ENCODE measurements at regions not wholly inside any gene's neighbourhood (a gene's known extent, or its start where the extent isn't known, plus 50 kb on each side); places are given as distances from the start of the nearest gene placed in this dataset.
"Not testable (repeated sequence)": the region's sequence is repeated elsewhere in the genome, so short reads cannot be mapped to it uniquely, and the experiment has no call there.

DNA sequence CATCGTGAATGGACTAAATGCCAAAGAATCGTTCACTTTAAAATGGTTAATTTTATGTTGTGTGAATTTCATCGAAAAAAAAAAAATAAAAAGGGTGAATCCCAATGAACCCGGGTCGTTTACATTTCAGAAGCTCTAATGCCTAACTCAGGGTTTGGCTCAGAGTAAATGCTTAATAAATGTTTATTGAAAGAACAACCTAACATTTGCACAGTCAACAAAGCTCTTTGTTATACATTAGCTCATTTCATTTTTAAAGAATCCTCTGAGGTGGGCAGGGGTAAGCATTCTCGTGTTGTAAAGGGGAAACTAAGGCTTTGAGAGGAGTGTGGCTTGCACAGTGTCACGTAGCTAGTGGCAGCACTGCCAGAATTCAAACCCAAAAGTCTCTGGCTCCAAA, 109.5 kb downstream of the RPLP1 start:
- no peak overlapping the region for H3K4me3 ChIP-seq (ENCODE audit: low read depth, low read length)
- no peak overlapping the region for H3K9ac ChIP-seq
- no peak overlapping the region for H3K27ac ChIP-seq
- H2AFZ ChIP-seq, result no peak overlapping the region
- no peak overlapping the region for H3K4me2 ChIP-seq (ENCODE audit: low read length)
- H3K36me3 ChIP-seq (ENCODE audit: control insufficient read depth, insufficient read depth, low read length), result no peaks in the 10 kb centered on the region
- no peaks in the 10 kb centered on the region for H3K9me3 ChIP-seq (ENCODE audit: control insufficient read depth, low read length)
- no peaks in the 10 kb centered on the region for H3K79me2 ChIP-seq
- H3K4me1 ChIP-seq, result no peaks in the 10 kb centered on the region
- TF ChIP-seq, protein P1, sequence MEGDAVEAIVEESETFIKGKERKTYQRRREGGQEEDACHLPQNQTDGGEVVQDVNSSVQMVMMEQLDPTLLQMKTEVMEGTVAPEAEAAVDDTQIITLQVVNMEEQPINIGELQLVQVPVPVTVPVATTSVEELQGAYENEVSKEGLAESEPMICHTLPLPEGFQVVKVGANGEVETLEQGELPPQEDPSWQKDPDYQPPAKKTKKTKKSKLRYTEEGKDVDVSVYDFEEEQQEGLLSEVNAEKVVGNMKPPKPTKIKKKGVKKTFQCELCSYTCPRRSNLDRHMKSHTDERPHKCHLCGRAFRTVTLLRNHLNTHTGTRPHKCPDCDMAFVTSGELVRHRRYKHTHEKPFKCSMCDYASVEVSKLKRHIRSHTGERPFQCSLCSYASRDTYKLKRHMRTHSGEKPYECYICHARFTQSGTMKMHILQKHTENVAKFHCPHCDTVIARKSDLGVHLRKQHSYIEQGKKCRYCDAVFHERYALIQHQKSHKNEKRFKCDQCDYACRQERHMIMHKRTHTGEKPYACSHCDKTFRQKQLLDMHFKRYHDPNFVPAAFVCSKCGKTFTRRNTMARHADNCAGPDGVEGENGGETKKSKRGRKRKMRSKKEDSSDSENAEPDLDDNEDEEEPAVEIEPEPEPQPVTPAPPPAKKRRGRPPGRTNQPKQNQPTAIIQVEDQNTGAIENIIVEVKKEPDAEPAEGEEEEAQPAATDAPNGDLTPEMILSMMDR (IDR thresholded peaks at IDR 0.05), result no peak
- no peaks in the 10 kb centered on the region for H3K27me3 ChIP-seq (ENCODE audit: control insufficient read depth, insufficient read depth, low read length)

DNA sequence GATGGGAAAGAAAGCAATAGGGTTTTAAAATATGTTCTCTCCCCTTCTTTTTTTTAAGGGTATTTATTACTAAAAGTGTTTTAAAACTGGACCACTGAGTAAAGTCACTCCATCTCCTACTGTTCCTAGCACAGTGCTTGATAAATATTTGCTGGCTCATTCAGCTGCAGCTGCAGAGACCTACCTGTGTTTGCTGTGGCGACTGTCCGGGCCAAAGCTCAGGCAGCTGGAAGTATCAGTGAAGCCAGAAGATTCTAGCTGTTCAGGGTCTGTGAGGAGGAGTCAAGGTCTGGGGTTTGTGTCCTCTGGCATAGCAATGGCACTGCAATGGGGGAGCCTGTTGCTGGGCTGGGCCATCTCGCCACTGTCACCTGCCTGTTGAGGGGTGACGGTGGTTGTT, 109.9 kb downstream of the RPLP1 start:
- no peaks in the 10 kb centered on the region for H3K36me3 ChIP-seq (ENCODE audit: control insufficient read depth, insufficient read depth, low read length)
- no peaks in the 10 kb centered on the region for H3K4me1 ChIP-seq
- TF ChIP-seq, protein P1 (IDR thresholded peaks at IDR 0.05), result no peak
- no peaks in the 10 kb centered on the region for H3K9me3 ChIP-seq (ENCODE audit: control insufficient read depth, low read length)
- H3K27ac ChIP-seq, result no peak overlapping the region
- H2AFZ ChIP-seq, result no peak overlapping the region
- H3K79me2 ChIP-seq, result no peaks in the 10 kb centered on the region
- H3K4me3 ChIP-seq (ENCODE audit: low read depth, low read length), result no peak overlapping the region
- no peak overlapping the region for H3K4me2 ChIP-seq (ENCODE audit: low read length)
- no peaks in the 10 kb centered on the region for H3K27me3 ChIP-seq (ENCODE audit: control insufficient read depth, insufficient read depth, low read length)
- H3K9ac ChIP-seq, result no peak overlapping the region

DNA sequence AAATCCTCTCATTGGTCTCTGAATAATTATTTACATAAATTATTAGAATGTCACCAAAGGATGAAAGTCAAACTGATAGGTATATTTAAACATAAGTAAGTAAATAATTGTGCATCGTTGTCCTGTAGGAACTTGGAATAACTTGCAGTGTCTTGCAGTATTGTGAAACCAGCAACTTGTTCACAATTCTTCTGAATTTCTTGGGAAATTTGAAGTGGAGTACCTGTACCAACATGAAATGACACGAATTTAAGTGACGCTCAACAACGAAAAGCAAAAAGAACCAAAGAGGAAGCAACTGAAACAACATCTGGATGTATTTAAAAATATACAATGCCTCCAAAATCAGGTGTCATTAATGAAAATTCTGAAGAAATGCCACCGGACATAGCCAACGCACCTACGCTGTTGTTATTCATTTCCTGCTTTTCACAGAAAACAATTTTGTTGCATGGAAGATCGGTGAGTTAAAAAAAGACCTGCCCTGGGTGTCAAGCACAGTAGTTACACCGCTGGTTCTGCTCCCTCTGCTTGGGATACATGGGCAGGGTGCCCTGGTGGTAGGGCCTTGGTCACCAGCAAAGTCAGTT, 112.5 kb downstream of the RPLP1 start:
- H3K4me3 ChIP-seq (ENCODE audit: low read depth, low read length), result no peak overlapping the region
- H3K36me3 ChIP-seq (ENCODE audit: control insufficient read depth, insufficient read depth, low read length), result no peaks in the 10 kb centered on the region
- no peaks in the 10 kb centered on the region for H3K27me3 ChIP-seq (ENCODE audit: control insufficient read depth, insufficient read depth, low read length)
- no peaks in the 10 kb centered on the region for H3K9me3 ChIP-seq (ENCODE audit: control insufficient read depth, low read length)
- no peaks in the 10 kb centered on the region for H3K4me1 ChIP-seq
- no peak overlapping the region for H3K9ac ChIP-seq
- H2AFZ ChIP-seq, result no peak overlapping the region
- TF ChIP-seq, protein P1 (IDR thresholded peaks at IDR 0.05), result no peak
- no peak overlapping the region for H3K27ac ChIP-seq
- no peaks in the 10 kb centered on the region for H3K79me2 ChIP-seq
- H3K4me2 ChIP-seq (ENCODE audit: low read length), result no peak overlapping the region

DNA sequence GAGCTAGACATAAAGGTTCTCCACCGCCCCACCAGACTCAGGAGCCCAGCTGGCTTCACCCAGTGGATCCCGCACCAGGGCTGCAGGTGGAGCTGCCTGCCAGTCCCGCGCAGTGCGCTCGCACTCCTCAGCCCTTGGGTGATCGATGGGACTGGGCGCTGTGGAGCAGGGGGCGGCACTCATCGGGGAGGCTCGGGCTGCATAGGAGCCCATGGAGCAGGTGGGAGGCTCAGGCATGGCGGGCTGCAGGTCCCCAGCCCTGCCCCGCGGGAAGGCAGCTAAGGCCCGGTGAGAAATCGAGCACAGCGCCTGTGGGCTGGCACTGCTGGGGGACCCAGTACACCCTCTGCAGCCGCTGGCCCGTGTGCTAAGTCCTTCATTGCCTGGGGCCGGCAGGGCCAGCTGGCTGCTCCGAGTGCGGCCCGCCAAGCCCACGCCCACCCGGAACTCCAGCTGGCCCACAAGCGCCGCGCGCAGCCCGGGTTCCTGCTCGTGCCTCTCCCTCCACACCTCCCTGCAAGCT, 114.7 kb downstream of the RPLP1 start:
- H3K4me3 ChIP-seq (ENCODE audit: low read depth, low read length); H2AFZ ChIP-seq; H3K4me2 ChIP-seq (ENCODE audit: low read length); H3K36me3 ChIP-seq (ENCODE audit: control insufficient read depth, insufficient read depth, low read length); H3K9ac ChIP-seq; H3K4me1 ChIP-seq; H3K79me2 ChIP-seq; H3K27ac ChIP-seq; H3K9me3 ChIP-seq (ENCODE audit: control insufficient read depth, low read length); H3K27me3 ChIP-seq (ENCODE audit: control insufficient read depth, insufficient read depth, low read length): not testable (repeated sequence)

DNA sequence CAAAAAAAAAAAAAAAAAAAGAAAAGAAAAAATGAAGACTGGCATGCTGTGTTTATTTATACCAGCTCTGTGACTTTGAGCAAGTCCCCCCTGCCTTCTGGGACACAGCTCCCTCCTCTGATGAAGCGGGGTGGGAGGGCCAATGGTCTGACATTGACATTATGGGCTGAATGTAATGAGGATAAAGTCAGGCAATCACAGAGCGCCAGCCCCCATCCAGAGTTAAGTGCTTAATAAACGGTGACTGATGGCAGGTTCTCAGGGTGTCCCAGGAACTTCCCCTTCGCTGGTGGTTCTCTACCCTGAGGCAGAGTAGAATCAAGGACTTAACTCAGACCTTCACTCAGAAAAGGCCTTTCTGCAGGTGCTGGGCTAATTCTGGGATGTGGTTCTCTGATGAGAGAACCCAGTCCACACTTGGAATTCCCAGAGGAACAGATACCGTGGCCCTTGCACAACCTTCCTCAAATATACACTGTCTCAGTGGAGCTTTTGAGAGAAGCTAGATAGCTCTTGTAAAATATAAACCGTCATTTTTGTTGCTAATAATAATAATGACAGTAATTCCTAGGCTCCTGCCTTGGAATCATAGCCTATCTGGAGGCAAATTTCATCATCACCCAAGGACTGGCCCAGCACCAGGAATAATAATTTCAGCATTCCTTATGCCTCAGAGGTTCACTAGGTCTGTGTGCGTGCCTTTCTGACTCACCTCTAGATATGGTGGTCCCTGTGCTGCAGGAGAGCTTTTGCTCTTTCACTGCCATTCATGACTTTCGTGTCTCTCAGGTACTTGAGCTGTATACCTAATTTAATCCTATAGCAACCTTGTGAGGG, 115.8 kb downstream of the RPLP1 start:
- Histone ChIP-seq H3K27ac (no peak overlapping the region), H3K4me3 (ENCODE audit: low read depth, low read length) (no peak overlapping the region), H3K4me2 (ENCODE audit: low read length) (no peak overlapping the region), H2AFZ (no peak overlapping the region), H3K9me3 (ENCODE audit: control insufficient read depth, low read length) (no peaks in the 10 kb centered on the region), H3K4me1 (no peaks in the 10 kb centered on the region), H3K27me3 (ENCODE audit: control insufficient read depth, insufficient read depth, low read length) (no peaks in the 10 kb centered on the region), H3K79me2 (no peaks in the 10 kb centered on the region), H3K9ac (no peak overlapping the region), H3K36me3 (ENCODE audit: control insufficient read depth, insufficient read depth, low read length) (no peaks in the 10 kb centered on the region)
- TF ChIP-seq, protein P1 (IDR thresholded peaks at IDR 0.05), result no peak
